Panc1 (cell line): ENCODE measurements at regions not wholly inside any gene's neighbourhood (a gene's known extent, or its start where the extent isn't known, plus 50 kb on each side); places are given as distances from the start of the nearest gene placed in this dataset.

Experiments
- ATAC-seq: fragments of 200-7000 bp; cut with Tn5 transposase; 2 replicates; pipeline ENCODE4 v1.9.1; 2020; ENCODE audit warnings: mild to moderate bottlenecking, moderate library complexity
- BruUV-seq: library from RNA; stranded (reverse); fragments of 400-500 nt; replicated peaks from 2 replicates; lab custom pipeline; 2021; lab: Mats Ljungman, UMichigan
- CTCF ChIA-PET: fragments of 300-600 bp; sonication (Branson Sonifier 250); formaldehyde crosslinking; loops from one replicate; lab custom pipeline; 2022; ENCODE audit warnings: antibody characterized with exemption; lab: Charles Lee
- POLR2A ChIA-PET: fragments of 300-600 bp; sonication (Branson Sonifier 250); formaldehyde crosslinking; loops from one replicate; lab custom pipeline; 2022; ENCODE audit warnings: antibody characterized with exemption; lab: Charles Lee
- DNase-seq: peaks from one replicate; pipeline ENCODE4 v3.0.0-alpha.2; 2010; ENCODE audit warnings: low read depth, low spot score
- H3K27ac ChIP-seq: 2 replicates; pipeline ENCODE4 v1.5.1; 2011; ENCODE audit warnings: mild to moderate bottlenecking, low read length, inconsistent platforms
- H3K27me3 ChIP-seq: fragments of 200-500 bp; sonication (Bioruptor generic); 2 replicates; pipeline ENCODE4 v1.6.0; 2014; ENCODE audit warnings: low read length, inconsistent platforms; ENCODE audit not compliant: control insufficient read depth, insufficient read depth
- H3K36me3 ChIP-seq: fragments of 200-500 bp; sonication (Bioruptor generic); 2 replicates; pipeline ENCODE4 v1.5.1; 2014; ENCODE audit warnings: inconsistent platforms, mild to moderate bottlenecking, low read length, moderate library complexity; ENCODE audit not compliant: control insufficient read depth, insufficient read depth
- H3K4me1 ChIP-seq: 2 replicates; pipeline ENCODE4 v1.5.1; 2011; ENCODE audit warnings: inconsistent platforms, mild to moderate bottlenecking, low read length, moderate library complexity; ENCODE audit not compliant: control insufficient read depth, insufficient read depth
- H3K4me3 ChIP-seq, 2 experiments: 2 replicates each; pipeline ENCODE4 v1.5.1; 2011 to 2012; ENCODE audit warnings: low read depth in 2 of 2, low read length in 2 of 2, mild to moderate bottlenecking in 2 of 2, inconsistent platforms in 1 of 2, moderate library complexity in 1 of 2
- H3K9me3 ChIP-seq: fragments of 200-500 bp; sonication (Bioruptor generic); 2 replicates; pipeline ENCODE4 v1.5.1; 2014; ENCODE audit warnings: low read depth, mild to moderate bottlenecking, inconsistent platforms, low read length, moderate library complexity; ENCODE audit not compliant: control insufficient read depth, insufficient read depth
- POLR2AphosphoS5 ChIP-seq: IDR thresholded peaks from 2 replicates; pipeline ENCODE4 v1.6.1; 2012; ENCODE audit warnings: mild to moderate bottlenecking, low read depth, low read length, moderate library complexity
- TCF7L2 ChIP-seq: IDR thresholded peaks from 2 replicates; pipeline ENCODE4 v1.6.1; 2011; ENCODE audit warnings: mild to moderate bottlenecking, low read depth, low read length, inconsistent platforms
- in situ Hi-C: cut with HindIII; loops from 2 replicates; pipeline ENCODE4 v1.10.0; 2016; ENCODE audit warnings: low sequenced_read_pairs, low pct_unique_long_range_greater_than_20kb
- intact Hi-C: fragments of 100-400 bp; cut with micrococcal nuclease; formaldehyde crosslinking; loops from one replicate; pipeline ENCODE4 v1.10.0; 2022; ENCODE audit not compliant: unreplicated experiment
- TF ChIP-seq, protein P1 (sequence below): fragments of 450-650 bp; IDR thresholded peaks from 2 replicates; pipeline ENCODE4 v1.5.1; 2017; ENCODE audit warnings: mild to moderate bottlenecking
- TF ChIP-seq, protein P2 (sequence below), 2 experiments: IDR thresholded peaks; 2 replicates each; pipeline ENCODE4 v1.6.1; 2011 to 2012; ENCODE audit warnings: low read depth in 2 of 2, control low read depth in 1 of 2, low read length in 1 of 2, mild to moderate bottlenecking in 1 of 2, moderate library complexity in 1 of 2; ENCODE audit not compliant: insufficient read depth in 1 of 2

DNA sequence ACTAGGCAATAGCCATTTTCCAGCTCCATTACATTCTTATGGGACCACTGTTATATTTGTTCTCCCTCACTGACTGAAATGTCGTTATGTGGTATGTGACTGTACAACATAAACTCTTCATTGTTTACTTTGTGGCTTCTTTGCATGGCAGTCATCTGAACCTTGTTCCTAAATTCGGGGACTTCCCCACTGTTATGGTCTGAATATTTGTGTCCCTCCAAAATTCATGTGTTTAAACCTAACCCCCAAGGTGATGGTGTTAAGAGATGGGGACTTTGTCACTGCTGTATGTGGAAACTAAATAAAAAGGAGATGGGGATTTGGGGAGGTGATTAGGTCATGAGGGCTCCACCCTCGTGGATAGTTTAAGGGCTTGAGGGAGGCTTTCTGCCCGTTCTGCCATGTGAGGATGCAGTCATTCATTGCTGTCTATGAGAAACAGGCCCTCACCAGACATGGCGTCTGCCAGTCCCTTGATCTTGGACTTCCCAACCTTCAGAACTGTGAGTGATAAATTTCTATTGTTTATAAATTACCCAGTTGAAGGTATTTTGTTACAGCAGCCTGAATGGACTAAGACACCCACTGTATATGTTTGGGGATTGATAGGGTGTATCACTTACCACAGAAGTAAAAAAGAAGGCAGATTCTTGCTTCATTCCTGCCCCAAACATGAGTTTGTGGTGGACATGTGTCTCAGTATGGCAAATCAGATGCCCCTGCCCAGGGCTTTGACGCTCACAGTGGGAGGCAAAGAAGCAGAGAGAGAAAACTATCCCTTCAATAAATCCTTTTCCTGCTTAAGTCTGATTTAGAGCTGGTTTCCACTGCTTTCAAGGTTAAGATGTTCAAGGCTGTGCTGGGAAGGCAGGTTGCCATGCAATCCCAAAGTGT, 138.0 kb upstream of the UBE2E1 start:
- CTCF ChIA-PET, result no interaction called here
- Histone ChIP-seq H3K36me3 (no peaks in the 10 kb centered on the region), H3K27me3 (no peaks in the 10 kb centered on the region), H3K9me3 (no peaks in the 10 kb centered on the region; the same call in 1 of the 2 replicates), H3K27ac (peak overlapping the region; percentile 96), H3K4me1 (peaks cover 41% of the 10 kb centered on the region), H3K4me3 (peak overlapping the region in 1 of 2 experiments; percentile 13; a peak in 2 of 4 replicates)
- peak; percentile 82 for DNase-seq
- TF ChIP-seq, protein P1, sequence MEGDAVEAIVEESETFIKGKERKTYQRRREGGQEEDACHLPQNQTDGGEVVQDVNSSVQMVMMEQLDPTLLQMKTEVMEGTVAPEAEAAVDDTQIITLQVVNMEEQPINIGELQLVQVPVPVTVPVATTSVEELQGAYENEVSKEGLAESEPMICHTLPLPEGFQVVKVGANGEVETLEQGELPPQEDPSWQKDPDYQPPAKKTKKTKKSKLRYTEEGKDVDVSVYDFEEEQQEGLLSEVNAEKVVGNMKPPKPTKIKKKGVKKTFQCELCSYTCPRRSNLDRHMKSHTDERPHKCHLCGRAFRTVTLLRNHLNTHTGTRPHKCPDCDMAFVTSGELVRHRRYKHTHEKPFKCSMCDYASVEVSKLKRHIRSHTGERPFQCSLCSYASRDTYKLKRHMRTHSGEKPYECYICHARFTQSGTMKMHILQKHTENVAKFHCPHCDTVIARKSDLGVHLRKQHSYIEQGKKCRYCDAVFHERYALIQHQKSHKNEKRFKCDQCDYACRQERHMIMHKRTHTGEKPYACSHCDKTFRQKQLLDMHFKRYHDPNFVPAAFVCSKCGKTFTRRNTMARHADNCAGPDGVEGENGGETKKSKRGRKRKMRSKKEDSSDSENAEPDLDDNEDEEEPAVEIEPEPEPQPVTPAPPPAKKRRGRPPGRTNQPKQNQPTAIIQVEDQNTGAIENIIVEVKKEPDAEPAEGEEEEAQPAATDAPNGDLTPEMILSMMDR, result no peak
- TF ChIP-seq POLR2AphosphoS5 (no peak), TCF7L2 (no peak)
- TF ChIP-seq, protein P2, sequence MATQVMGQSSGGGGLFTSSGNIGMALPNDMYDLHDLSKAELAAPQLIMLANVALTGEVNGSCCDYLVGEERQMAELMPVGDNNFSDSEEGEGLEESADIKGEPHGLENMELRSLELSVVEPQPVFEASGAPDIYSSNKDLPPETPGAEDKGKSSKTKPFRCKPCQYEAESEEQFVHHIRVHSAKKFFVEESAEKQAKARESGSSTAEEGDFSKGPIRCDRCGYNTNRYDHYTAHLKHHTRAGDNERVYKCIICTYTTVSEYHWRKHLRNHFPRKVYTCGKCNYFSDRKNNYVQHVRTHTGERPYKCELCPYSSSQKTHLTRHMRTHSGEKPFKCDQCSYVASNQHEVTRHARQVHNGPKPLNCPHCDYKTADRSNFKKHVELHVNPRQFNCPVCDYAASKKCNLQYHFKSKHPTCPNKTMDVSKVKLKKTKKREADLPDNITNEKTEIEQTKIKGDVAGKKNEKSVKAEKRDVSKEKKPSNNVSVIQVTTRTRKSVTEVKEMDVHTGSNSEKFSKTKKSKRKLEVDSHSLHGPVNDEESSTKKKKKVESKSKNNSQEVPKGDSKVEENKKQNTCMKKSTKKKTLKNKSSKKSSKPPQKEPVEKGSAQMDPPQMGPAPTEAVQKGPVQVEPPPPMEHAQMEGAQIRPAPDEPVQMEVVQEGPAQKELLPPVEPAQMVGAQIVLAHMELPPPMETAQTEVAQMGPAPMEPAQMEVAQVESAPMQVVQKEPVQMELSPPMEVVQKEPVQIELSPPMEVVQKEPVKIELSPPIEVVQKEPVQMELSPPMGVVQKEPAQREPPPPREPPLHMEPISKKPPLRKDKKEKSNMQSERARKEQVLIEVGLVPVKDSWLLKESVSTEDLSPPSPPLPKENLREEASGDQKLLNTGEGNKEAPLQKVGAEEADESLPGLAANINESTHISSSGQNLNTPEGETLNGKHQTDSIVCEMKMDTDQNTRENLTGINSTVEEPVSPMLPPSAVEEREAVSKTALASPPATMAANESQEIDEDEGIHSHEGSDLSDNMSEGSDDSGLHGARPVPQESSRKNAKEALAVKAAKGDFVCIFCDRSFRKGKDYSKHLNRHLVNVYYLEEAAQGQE (IDR thresholded peaks at IDR 0.05; ENCODE audit: insufficient read depth in 1 of 2, low read depth in 2 of 2, low read length in 1 of 2), result no peak
- no TSS peak for BruUV-seq
- POLR2A ChIA-PET, result interaction anchor here (0.6 kb wide), 1 partner anchor 470 kb away, joined by 3 read pairs; no protein-coding TSS in a partner anchor
- in situ Hi-C loops, result no loop called here
- intact Hi-C loops, result loop anchor here (10.0 kb wide), 1 partner anchor 137 kb away; the partner anchor contains the start of gene UBE2E1
- peak; percentile 59 for ATAC-seq

DNA sequence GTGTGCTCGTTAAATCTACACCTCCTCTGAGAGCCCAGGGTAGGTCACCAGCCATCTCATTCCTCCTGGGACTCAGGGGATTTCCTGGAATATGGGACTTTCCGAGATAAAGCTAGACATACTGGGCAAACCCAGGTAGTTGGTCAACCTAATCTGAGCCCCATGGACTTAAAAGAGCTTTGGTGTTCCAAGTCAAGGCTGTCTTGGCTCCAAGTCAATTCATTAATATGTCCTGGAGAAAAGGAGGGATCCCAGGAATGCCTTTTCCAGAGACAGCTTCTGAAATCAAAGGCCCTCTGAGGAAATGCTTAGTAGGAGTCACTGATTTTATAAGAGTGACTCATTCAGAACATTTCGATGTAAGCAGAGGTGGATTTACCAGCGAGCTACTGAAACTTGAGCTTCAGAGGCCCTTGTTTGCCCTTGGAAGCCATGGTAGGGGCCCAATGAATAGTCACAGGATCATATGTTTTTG, 137.3 kb upstream of the UBE2E1 start:
- no peaks in the 10 kb centered on the region for H3K27me3 ChIP-seq
- ATAC-seq, result peak; percentile 85
- H3K36me3 ChIP-seq, result no peaks in the 10 kb centered on the region
- TF ChIP-seq TCF7L2 (peak; percentile 99), POLR2AphosphoS5 (peak; percentile 67)
- TF ChIP-seq, protein P1, result no peak
- TF ChIP-seq, protein P2 (IDR thresholded peaks at IDR 0.05; ENCODE audit: insufficient read depth in 1 of 2, low read depth in 2 of 2, low read length in 1 of 2), result peak in 1 of 2 experiments; percentile 48; a peak in 2 of 4 replicates
- H3K27ac ChIP-seq, result peak overlapping the region; percentile 96
- ChIA-PET CTCF (no interaction called here), POLR2A (interaction anchor here (0.6 kb wide), 1 partner anchor 471 kb away, joined by 3 read pairs; no protein-coding TSS in a partner anchor)
- H3K9me3 ChIP-seq, result no peaks in the 10 kb centered on the region; the same call in 1 of the 2 replicates
- no TSS peak for BruUV-seq
- in situ Hi-C loops, result no loop called here
- intact Hi-C loops, result loop anchor here (10.0 kb wide), 1 partner anchor 136 kb away; the partner anchor contains the start of gene UBE2E1
- peaks cover 44% of the 10 kb centered on the region for H3K4me1 ChIP-seq
- peak overlapping the region in 1 of 2 experiments; percentile 13; a peak in 2 of 4 replicates for H3K4me3 ChIP-seq
- peak; percentile 82 for DNase-seq
